ENCODE measurements at regions not wholly inside any gene's neighbourhood (a gene's known extent, or its start where the extent isn't known, plus 50 kb on each side); places are given as distances from the start of the nearest gene placed in this dataset.

DNA sequence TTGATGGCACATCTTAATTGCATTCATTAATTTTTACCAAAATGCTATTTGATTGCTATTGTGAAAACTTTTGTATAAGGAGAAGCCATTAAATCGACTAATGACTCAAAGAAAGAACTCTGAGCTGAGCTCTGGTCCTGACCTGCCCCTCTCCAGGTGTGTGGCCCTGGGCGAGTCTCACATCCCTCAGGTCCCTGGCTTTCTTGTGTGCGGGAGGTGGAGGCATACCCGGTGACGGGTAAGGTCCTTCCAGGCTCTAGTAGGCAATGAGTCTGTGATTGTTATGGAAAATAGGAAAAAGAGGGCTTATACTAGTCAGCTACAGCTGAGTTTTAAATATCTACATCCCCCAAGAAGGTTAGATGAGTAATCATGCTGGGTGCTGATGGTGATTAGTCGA, 248.1 kb downstream of the GATA3 start:
- TF ChIP-seq, protein P1, sequence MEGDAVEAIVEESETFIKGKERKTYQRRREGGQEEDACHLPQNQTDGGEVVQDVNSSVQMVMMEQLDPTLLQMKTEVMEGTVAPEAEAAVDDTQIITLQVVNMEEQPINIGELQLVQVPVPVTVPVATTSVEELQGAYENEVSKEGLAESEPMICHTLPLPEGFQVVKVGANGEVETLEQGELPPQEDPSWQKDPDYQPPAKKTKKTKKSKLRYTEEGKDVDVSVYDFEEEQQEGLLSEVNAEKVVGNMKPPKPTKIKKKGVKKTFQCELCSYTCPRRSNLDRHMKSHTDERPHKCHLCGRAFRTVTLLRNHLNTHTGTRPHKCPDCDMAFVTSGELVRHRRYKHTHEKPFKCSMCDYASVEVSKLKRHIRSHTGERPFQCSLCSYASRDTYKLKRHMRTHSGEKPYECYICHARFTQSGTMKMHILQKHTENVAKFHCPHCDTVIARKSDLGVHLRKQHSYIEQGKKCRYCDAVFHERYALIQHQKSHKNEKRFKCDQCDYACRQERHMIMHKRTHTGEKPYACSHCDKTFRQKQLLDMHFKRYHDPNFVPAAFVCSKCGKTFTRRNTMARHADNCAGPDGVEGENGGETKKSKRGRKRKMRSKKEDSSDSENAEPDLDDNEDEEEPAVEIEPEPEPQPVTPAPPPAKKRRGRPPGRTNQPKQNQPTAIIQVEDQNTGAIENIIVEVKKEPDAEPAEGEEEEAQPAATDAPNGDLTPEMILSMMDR (IDR thresholded peaks at IDR 0.05; ENCODE audit: low read depth, low read length, poor library complexity, severe bottlenecking) = no peak
- TF ChIP-seq EZH2phosphoT487 (IDR thresholded peaks at IDR 0.05; ENCODE audit: borderline replicate concordance, low read length) = no peak

Data from DOHH2 (cell line).